SU-DHL-6 (cell line): ENCODE measurements at regions not wholly inside any gene's neighbourhood (a gene's known extent, or its start where the extent isn't known, plus 50 kb on each side); places are given as distances from the start of the nearest gene placed in this dataset.

Experiments used
- CTCF ChIP-seq: fragments of 200-600 bp; sonication (generic); IDR thresholded peaks from one replicate; pipeline ENCODE4 v1.5.1; 2017; ENCODE audit warnings: antibody characterized with exemption, mild to moderate bottlenecking, low read length, moderate library complexity; ENCODE audit not compliant: insufficient read depth, poor library complexity, severe bottlenecking
- EZH2phosphoT487 ChIP-seq: fragments of 200-600 bp; sonication (generic), shearing (Covaris generic); conservative IDR thresholded peaks from 2 replicates; pipeline ENCODE4 v1.6.1; 2018; ENCODE audit warnings: mild to moderate bottlenecking, antibody characterized with exemption, low read length, moderate library complexity, mixed read lengths

DNA sequence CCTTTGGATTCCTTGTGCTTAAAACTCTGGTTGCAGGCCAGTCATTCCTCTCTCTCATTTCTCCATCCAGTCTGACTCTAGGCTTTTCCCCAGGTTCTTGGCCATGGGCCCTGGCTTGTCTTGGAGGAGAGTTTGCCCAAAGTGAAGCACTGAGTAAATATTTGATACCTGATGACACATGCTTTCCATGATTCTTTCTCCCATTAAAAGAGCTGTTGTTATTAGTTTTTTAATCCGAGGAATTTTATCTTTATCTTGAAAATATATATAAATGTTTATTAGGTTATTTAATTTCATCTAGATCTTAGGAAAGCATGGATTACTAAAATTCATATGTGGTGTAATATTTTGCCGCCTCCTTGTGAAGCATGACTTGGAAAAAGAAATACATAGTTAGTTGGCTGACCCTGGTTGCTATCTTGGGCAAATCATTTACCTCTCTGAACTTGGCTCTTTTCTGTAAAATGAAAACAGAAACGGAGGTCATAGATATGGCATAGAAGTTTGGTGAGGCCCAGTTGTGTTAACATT, 650.1 kb downstream of the SLC4A3 start:
- no peak for TF ChIP-seq CTCF
- TF ChIP-seq EZH2phosphoT487, result no peak
